ENCODE measurements at regions not wholly inside any gene's neighbourhood (a gene's known extent, or its start where the extent isn't known, plus 50 kb on each side); places are given as distances from the start of the nearest gene placed in this dataset.
A peak's percentile ranks its signal among the peaks of the same experiment; 100 is the strongest.

- H4K20me1 ChIP-seq (ENCODE audit: control insufficient read depth, insufficient read depth), result no peaks in the 10 kb centered on the region
- intact Hi-C loops (cut with micrococcal nuclease; ENCODE audit: unreplicated experiment) (no loop called here), in situ Hi-C loops (cut with MboI) (no loop called here)
- POLR2A ChIA-PET, result no interaction called here
- CTCF ChIA-PET, result interaction anchor here (0.6 kb wide), 1 partner anchor 484 kb away, joined by 4 read pairs; no protein-coding TSS in a partner anchor
- H2AFZ ChIP-seq (ENCODE audit: control insufficient read depth, low read depth, low read length), result no peak overlapping the region
- no peak for DNase-seq (ENCODE audit: low read depth, low spot score)
- no peak overlapping the region for H3K27ac ChIP-seq (ENCODE audit: control insufficient read depth, insufficient read depth)
- no peaks in the 10 kb centered on the region for H3K79me2 ChIP-seq (ENCODE audit: control insufficient read depth, insufficient read depth, low read length)
- ATAC-seq, result no peak
- 37% methylated on average over 4 of the region's 4 CpGs for WGBS (ENCODE audit: insufficient coverage, insufficient replicate concordance, low lambda C conversion rate, missing lambda C conversion rate)
- no peak overlapping the region for H3K9ac ChIP-seq (ENCODE audit: control insufficient read depth, insufficient read depth, low read length)
- RAD21 ChIA-PET (ENCODE audit: unreplicated experiment), result no interaction called here
- no TSS peak for BruUV-seq (replicated peaks)
- FAIRE-seq, result no peak
- no peak overlapping the region for H3K4me2 ChIP-seq (ENCODE audit: control insufficient read depth, insufficient read depth)
- TF ChIP-seq BHLHE40 (IDR thresholded peaks at IDR 0.05; ENCODE audit: borderline replicate concordance in 1 of 2, low read depth in 2 of 2, low read length in 1 of 2) (no peak), GATAD2B (conservative IDR thresholded peaks at IDR 0.05; ENCODE audit: low read depth) (no peak), SRF (IDR thresholded peaks at IDR 0.05; ENCODE audit: low read depth in 2 of 2, low read length in 2 of 2) (no peak), SMAD5 (IDR thresholded peaks at IDR 0.05; ENCODE audit: low read depth) (no peak)
- H3K36me3 ChIP-seq (ENCODE audit: control insufficient read depth in 2 of 2, insufficient read depth in 2 of 2, low read length in 1 of 2), result no peaks in the 10 kb centered on the region
- no peak overlapping the region for H3K4me3 ChIP-seq
- H3K9me3 ChIP-seq (replicated peaks; ENCODE audit: control insufficient read depth, insufficient read depth, low read length), result no peaks in the 10 kb centered on the region; the same call in 2 of the 3 replicates
- SMC1A ChIA-PET (ENCODE audit: uncharacterized antibody, unreplicated experiment), result interaction anchor here (1.0 to 1.7 kb wide), 4 partner anchors 10 to 35 kb away, joined by 3 to 4 read pairs (median 3); no protein-coding TSS in a partner anchor
- no peaks in the 10 kb centered on the region for H3K4me1 ChIP-seq (ENCODE audit: control insufficient read depth, insufficient read depth, low read length)
- no peaks in the 10 kb centered on the region for H3K27me3 ChIP-seq (replicated peaks in 1 of 2; ENCODE audit: control insufficient read depth in 2 of 2, insufficient read depth in 2 of 2, low read length in 1 of 2)
Measured at GRCh38 chr2:182605166-182605565, 110.9 kb upstream of the DNAJC10 start.

GRCh38 chr2:182606728-182607681, 109.1 kb upstream of the DNAJC10 start:
- no peaks in the 10 kb centered on the region for H3K4me1 ChIP-seq (ENCODE audit: control insufficient read depth, insufficient read depth, low read length)
- H3K27me3 ChIP-seq (replicated peaks in 1 of 2; ENCODE audit: control insufficient read depth in 2 of 2, insufficient read depth in 2 of 2, low read length in 1 of 2), result no peaks in the 10 kb centered on the region
- BruUV-seq (replicated peaks), result no TSS peak
- no peak overlapping the region for H2AFZ ChIP-seq (ENCODE audit: control insufficient read depth, low read depth, low read length)
- no peak for FAIRE-seq
- 40% methylated on average over 8 of the region's 8 CpGs for WGBS (ENCODE audit: insufficient coverage, insufficient replicate concordance, low lambda C conversion rate, missing lambda C conversion rate)
- ChIA-PET CTCF (no interaction called here), RAD21 (ENCODE audit: unreplicated experiment) (no interaction called here), SMC1A (ENCODE audit: uncharacterized antibody, unreplicated experiment) (interaction anchor here (0.6 to 1.7 kb wide), 2 partner anchors 37 to 156 kb away, joined by 3 to 4 read pairs; no protein-coding TSS in a partner anchor), POLR2A (no interaction called here)
- DNase-seq (ENCODE audit: low read depth, low spot score), result peak; percentile 11
- H3K27ac ChIP-seq (ENCODE audit: control insufficient read depth, insufficient read depth), result no peak overlapping the region
- no peaks in the 10 kb centered on the region for H3K79me2 ChIP-seq (ENCODE audit: control insufficient read depth, insufficient read depth, low read length)
- ATAC-seq, result peak; percentile 81
- in situ Hi-C loops (cut with MboI), result no loop called here
- H3K9me3 ChIP-seq (replicated peaks; ENCODE audit: control insufficient read depth, insufficient read depth, low read length), result no peaks in the 10 kb centered on the region; the same call in 2 of the 3 replicates
- H3K4me3 ChIP-seq, result no peak overlapping the region
- no peaks in the 10 kb centered on the region for H3K36me3 ChIP-seq (ENCODE audit: control insufficient read depth in 2 of 2, insufficient read depth in 2 of 2, low read length in 1 of 2)
- no peak overlapping the region for H3K4me2 ChIP-seq (ENCODE audit: control insufficient read depth, insufficient read depth)
- no peak overlapping the region for H3K9ac ChIP-seq (ENCODE audit: control insufficient read depth, insufficient read depth, low read length)
- H4K20me1 ChIP-seq (ENCODE audit: control insufficient read depth, insufficient read depth), result no peaks in the 10 kb centered on the region
- intact Hi-C loops (cut with micrococcal nuclease; ENCODE audit: unreplicated experiment), result no loop called here
- TF ChIP-seq TBL1XR1 (IDR thresholded peaks at IDR 0.05; ENCODE audit: low read depth, low read length) (no peak), ZNF384 (IDR thresholded peaks at IDR 0.05; ENCODE audit: borderline replicate concordance, low read depth, low read length) (no peak), LARP7 (IDR thresholded peaks at IDR 0.05) (no peak), SPI1 (IDR thresholded peaks at IDR 0.05; ENCODE audit: borderline replicate concordance, insufficient read depth, low read depth, low read length) (peak; percentile 83), STAT3 (IDR thresholded peaks at IDR 0.05; ENCODE audit: low read depth, low read length) (no peak), BRCA1 (IDR thresholded peaks at IDR 0.05; ENCODE audit: low read depth, low read length) (no peak), ZNF592 (IDR thresholded peaks at IDR 0.05) (no peak), RAD51 (IDR thresholded peaks at IDR 0.05) (no peak), GABPA (IDR thresholded peaks at IDR 0.05; ENCODE audit: low read depth) (no peak), SMARCA5 (IDR thresholded peaks at IDR 0.05) (no peak)

All from GM12878 (cell line).